Keratinocyte (primary cell): ENCODE measurements at regions not wholly inside any gene's neighbourhood (a gene's known extent, or its start where the extent isn't known, plus 50 kb on each side); places are given as distances from the start of the nearest gene placed in this dataset.

ENCODE experiments used
- DNase-seq: peaks from one replicate; pipeline ENCODE4 v3.0.0-alpha.2; 2011; ENCODE audit warnings: low read depth, missing footprints, low spot score
- FAIRE-seq: peaks from 2 replicates; lab custom pipeline; 2011; peaks lifted over from hg19 to GRCh38; lab: Jason Lieb, UNC
- H2AFZ ChIP-seq: 2 replicates; pipeline ENCODE4 v1.6.0; 2012; ENCODE audit warnings: low read length, control low read depth, inconsistent platforms; ENCODE audit not compliant: control insufficient read depth
- H3K27ac ChIP-seq: 2 replicates; pipeline ENCODE4 v1.5.1; 2011; ENCODE audit warnings: low read length; ENCODE audit not compliant: control insufficient read depth, insufficient read depth
- H3K27me3 ChIP-seq: 3 replicates; pipeline ENCODE4 v1.6.0; 2011; ENCODE audit warnings: low read length; ENCODE audit not compliant: control insufficient read depth, insufficient read depth; ENCODE audit errors: extremely low read depth
- H3K36me3 ChIP-seq, 2 experiments: 2 replicates in 1 of 2; 3 replicates in 1 of 2; pipeline ENCODE4 v1.5.1; 2011; ENCODE audit warnings: low read length in 2 of 2, mild to moderate bottlenecking in 1 of 2; ENCODE audit not compliant: control insufficient read depth in 2 of 2, insufficient read depth in 2 of 2; ENCODE audit errors: extremely low read depth in 1 of 2
- H3K4me1 ChIP-seq: 3 replicates; pipeline ENCODE4 v1.5.1; 2011; ENCODE audit warnings: low read length; ENCODE audit not compliant: control insufficient read depth, insufficient read depth; ENCODE audit errors: extremely low read depth
- H3K4me2 ChIP-seq: 3 replicates; pipeline ENCODE4 v1.6.0; 2011; ENCODE audit warnings: low read depth, low read length; ENCODE audit not compliant: control insufficient read depth, insufficient read depth; ENCODE audit errors: extremely low read depth
- H3K4me3 ChIP-seq, 3 experiments: fragments of 200-600 bp in 1 of 3; sonication (generic) in 1 of 3; 2 replicates in 2 of 3; 3 replicates in 1 of 3; pipeline ENCODE4 v1.5.1; 2011 to 2016; ENCODE audit warnings: low read length in 3 of 3, mild to moderate bottlenecking in 3 of 3, control low read depth in 2 of 3, inconsistent platforms in 1 of 3, low read depth in 1 of 3, mixed read lengths in 1 of 3, mixed run types in 1 of 3, moderate library complexity in 1 of 3; ENCODE audit not compliant: control insufficient read depth in 2 of 3, insufficient read depth in 2 of 3; ENCODE audit errors: extremely low read depth in 1 of 3
- H3K79me2 ChIP-seq: 2 replicates; pipeline ENCODE4 v1.6.0; 2012; ENCODE audit warnings: low read length; ENCODE audit not compliant: control insufficient read depth, insufficient read depth
- H3K9ac ChIP-seq: 3 replicates; pipeline ENCODE4 v1.6.0; 2011; ENCODE audit warnings: low read length; ENCODE audit not compliant: control insufficient read depth, insufficient read depth; ENCODE audit errors: extremely low read depth
- H3K9me1 ChIP-seq: 3 replicates; pipeline ENCODE4 v1.6.0; 2011; ENCODE audit warnings: low read length; ENCODE audit not compliant: control insufficient read depth, insufficient read depth; ENCODE audit errors: extremely low read depth
- H3K9me3 ChIP-seq: 2 replicates; pipeline ENCODE4 v1.5.1; 2012; ENCODE audit warnings: low read depth, low read length; ENCODE audit not compliant: control insufficient read depth
- H4K20me1 ChIP-seq: 3 replicates; pipeline ENCODE4 v1.6.0; 2011; ENCODE audit warnings: low read length; ENCODE audit not compliant: control insufficient read depth, insufficient read depth; ENCODE audit errors: extremely low read depth
- EZH2 ChIP-seq: IDR thresholded peaks from one replicate; pipeline ENCODE4 v1.6.1; 2012; ENCODE audit warnings: inconsistent platforms, mild to moderate bottlenecking, low read length, moderate library complexity
- dilution Hi-C: fragments of 300-500 bp; cut with MboI; formaldehyde crosslinking; loops from one replicate; pipeline ENCODE4 v1.7.0; 2020; ENCODE audit warnings: low sequenced_read_pairs; ENCODE audit not compliant: extremely low pct_ligation_motif_present
- TF ChIP-seq, protein P1 (sequence below), 3 experiments: IDR thresholded peaks in 1 of 3; conservative IDR thresholded peaks in 1 of 3; optimal IDR thresholded peaks in 1 of 3; 2 replicates in 2 of 3; 3 replicates in 1 of 3; pipeline versions ENCODE3 to v1.5.1; 2011; ENCODE audit warnings: low read length in 3 of 3, mild to moderate bottlenecking in 3 of 3, moderate library complexity in 2 of 3, control low read depth in 1 of 3, inconsistent platforms in 1 of 3; ENCODE audit not compliant: insufficient read depth in 2 of 3; ENCODE audit errors: extremely low read depth in 1 of 3

DNA sequence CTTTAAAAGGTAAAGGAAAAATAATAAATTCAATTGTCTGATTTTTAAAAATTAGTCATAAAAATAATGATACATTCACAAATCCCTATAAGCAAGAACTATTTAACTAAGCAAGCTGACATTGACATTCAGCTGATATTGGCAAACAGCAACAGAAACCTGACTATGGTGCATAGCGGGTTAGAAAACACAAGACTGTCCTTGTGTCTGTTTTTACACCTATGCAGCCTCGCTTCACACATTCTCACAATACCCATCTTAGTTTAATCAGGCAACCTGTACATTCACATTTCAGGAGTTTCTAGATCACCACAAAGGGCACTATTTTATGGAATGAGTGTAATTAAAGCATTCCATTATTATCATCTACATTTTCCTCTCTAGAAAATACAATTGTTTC is 737.1 kb downstream of the KCNA4 start:
- no peak overlapping the region for H3K27ac ChIP-seq
- FAIRE-seq, result no peak

DNA sequence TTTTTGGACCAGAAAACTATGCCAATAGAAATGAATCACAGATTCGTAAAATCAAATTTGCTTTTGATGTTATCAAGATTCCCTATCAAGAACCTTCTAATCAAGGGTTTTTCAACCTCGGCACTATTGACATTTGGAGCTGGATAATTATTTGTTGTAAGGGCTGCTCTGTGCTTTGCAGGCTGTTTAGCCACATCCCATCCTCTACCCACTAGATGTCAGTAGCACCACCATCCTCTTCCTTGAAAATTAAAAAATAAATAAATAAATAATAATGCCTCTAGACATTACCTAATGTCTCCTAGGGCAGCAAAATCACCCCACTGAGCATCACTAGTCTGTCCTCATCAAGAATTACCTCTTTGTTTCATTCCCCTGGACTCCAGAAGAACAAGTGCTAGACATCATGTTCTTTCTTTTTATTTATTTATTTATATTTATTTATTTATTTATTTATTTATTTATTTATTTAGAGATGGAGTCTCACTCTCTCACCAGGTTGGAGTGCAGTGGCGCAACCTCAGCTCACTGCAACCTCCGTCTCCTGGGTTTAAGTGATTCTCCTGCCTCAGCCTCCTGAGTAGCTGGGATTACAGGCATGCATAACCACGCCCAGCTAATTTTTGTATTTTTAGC is 744.7 kb downstream of the KCNA4 start:
- no peak overlapping the region for H3K4me3 ChIP-seq
- H3K9me1 ChIP-seq, result no peaks in the 10 kb centered on the region
- no peaks in the 10 kb centered on the region for H3K9me3 ChIP-seq
- no peaks in the 10 kb centered on the region for H4K20me1 ChIP-seq
- H3K27ac ChIP-seq, result no peak overlapping the region
- H3K27me3 ChIP-seq, result no peaks in the 10 kb centered on the region
- no peaks in the 10 kb centered on the region for H3K4me1 ChIP-seq
- no peaks in the 10 kb centered on the region for H3K36me3 ChIP-seq
- H2AFZ ChIP-seq, result peak overlapping the region; percentile 31
- dilution Hi-C loops, result no loop called here
- DNase-seq (no peak), FAIRE-seq (no peak)
- TF ChIP-seq EZH2, result no peak
- TF ChIP-seq, protein P1, sequence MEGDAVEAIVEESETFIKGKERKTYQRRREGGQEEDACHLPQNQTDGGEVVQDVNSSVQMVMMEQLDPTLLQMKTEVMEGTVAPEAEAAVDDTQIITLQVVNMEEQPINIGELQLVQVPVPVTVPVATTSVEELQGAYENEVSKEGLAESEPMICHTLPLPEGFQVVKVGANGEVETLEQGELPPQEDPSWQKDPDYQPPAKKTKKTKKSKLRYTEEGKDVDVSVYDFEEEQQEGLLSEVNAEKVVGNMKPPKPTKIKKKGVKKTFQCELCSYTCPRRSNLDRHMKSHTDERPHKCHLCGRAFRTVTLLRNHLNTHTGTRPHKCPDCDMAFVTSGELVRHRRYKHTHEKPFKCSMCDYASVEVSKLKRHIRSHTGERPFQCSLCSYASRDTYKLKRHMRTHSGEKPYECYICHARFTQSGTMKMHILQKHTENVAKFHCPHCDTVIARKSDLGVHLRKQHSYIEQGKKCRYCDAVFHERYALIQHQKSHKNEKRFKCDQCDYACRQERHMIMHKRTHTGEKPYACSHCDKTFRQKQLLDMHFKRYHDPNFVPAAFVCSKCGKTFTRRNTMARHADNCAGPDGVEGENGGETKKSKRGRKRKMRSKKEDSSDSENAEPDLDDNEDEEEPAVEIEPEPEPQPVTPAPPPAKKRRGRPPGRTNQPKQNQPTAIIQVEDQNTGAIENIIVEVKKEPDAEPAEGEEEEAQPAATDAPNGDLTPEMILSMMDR (optimal IDR thresholded peaks at IDR 0.05 in 1 of 3, IDR thresholded peaks at IDR 0.05 in 1 of 3, conservative IDR thresholded peaks at IDR 0.05 in 1 of 3; ENCODE audit: extremely low read depth in 1 of 3, insufficient read depth in 2 of 3, low read length in 3 of 3), result peak in 2 of 3 experiments; percentile 23 to 52
- no peak overlapping the region for H3K9ac ChIP-seq
- no peak overlapping the region for H3K4me2 ChIP-seq
- no peaks in the 10 kb centered on the region for H3K79me2 ChIP-seq

More for the DNA sequence above, 737.1 kb downstream of the KCNA4 start:
- peaks cover 3% of the 10 kb centered on the region for H3K4me1 ChIP-seq
- no peak overlapping the region for H3K4me2 ChIP-seq
- TF ChIP-seq, protein P1 (optimal IDR thresholded peaks at IDR 0.05 in 1 of 3, IDR thresholded peaks at IDR 0.05 in 1 of 3, conservative IDR thresholded peaks at IDR 0.05 in 1 of 3; ENCODE audit: extremely low read depth in 1 of 3, insufficient read depth in 2 of 3, low read length in 3 of 3), result no peak
- no peak for TF ChIP-seq EZH2
- dilution Hi-C loops, result no loop called here
- H4K20me1 ChIP-seq, result no peaks in the 10 kb centered on the region
- H3K79me2 ChIP-seq, result no peaks in the 10 kb centered on the region
- no peak overlapping the region for H3K4me3 ChIP-seq
- H3K9me1 ChIP-seq, result no peaks in the 10 kb centered on the region
- DNase-seq, result no peak
- H3K27me3 ChIP-seq, result no peaks in the 10 kb centered on the region
- peak overlapping the region; percentile 9 for H2AFZ ChIP-seq
- no peaks in the 10 kb centered on the region for H3K36me3 ChIP-seq
- no peak overlapping the region for H3K9ac ChIP-seq
- H3K9me3 ChIP-seq, result no peaks in the 10 kb centered on the region
